ENCODE measurements at regions not wholly inside any gene's neighbourhood (a gene's known extent, or its start where the extent isn't known, plus 50 kb on each side); places are given as distances from the start of the nearest gene placed in this dataset.

DNA sequence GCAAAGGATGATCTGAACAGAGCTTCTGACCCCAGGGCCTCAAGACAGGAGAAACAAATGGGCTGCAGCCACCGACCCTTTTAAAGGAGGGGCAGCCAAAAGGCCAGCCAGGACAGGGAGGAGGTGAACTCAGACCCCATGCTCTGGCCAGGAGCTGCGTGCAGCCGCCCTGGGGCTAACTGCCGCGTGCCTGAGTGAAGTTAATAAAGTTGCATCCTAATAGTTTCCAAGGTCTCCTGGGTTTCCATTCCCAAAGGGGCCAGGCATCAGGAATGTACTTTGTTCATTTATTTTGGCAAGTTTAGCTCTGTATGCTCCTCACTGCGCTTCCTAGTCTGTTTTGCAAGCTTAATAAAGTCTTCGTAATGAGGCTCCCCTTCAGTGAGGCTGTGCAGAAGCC, 60.7 kb downstream of the EN1 start:
- TF ChIP-seq, protein P1, sequence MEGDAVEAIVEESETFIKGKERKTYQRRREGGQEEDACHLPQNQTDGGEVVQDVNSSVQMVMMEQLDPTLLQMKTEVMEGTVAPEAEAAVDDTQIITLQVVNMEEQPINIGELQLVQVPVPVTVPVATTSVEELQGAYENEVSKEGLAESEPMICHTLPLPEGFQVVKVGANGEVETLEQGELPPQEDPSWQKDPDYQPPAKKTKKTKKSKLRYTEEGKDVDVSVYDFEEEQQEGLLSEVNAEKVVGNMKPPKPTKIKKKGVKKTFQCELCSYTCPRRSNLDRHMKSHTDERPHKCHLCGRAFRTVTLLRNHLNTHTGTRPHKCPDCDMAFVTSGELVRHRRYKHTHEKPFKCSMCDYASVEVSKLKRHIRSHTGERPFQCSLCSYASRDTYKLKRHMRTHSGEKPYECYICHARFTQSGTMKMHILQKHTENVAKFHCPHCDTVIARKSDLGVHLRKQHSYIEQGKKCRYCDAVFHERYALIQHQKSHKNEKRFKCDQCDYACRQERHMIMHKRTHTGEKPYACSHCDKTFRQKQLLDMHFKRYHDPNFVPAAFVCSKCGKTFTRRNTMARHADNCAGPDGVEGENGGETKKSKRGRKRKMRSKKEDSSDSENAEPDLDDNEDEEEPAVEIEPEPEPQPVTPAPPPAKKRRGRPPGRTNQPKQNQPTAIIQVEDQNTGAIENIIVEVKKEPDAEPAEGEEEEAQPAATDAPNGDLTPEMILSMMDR (conservative IDR thresholded peaks at IDR 0.05; ENCODE audit: low read length), result no peak
- TF ChIP-seq EZH2phosphoT487 (IDR thresholded peaks at IDR 0.05; ENCODE audit: borderline replicate concordance), result no peak
